ENCODE measurements at regions not wholly inside any gene's neighbourhood (a gene's known extent, or its start where the extent isn't known, plus 50 kb on each side); places are given as distances from the start of the nearest gene placed in this dataset.

DNA sequence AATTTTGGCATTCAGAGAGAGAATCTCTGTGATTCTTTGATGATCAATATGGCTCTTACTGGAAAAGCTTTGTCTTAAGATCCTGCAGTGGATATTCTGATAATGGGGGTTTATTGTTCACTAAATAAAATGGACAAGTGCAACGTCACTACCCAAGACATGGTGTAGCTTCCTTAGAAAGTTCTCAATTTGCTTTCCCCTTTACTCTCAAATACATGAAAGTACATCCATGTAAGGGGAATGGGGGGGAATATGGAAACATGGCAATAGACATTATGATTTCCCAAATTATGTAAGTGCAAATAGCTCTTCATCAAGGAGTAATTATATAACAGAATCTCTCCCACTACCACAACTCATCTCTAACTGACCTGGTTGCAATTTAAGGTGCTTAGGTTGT lies 126.3 kb upstream of the DPYD start:
- TF ChIP-seq, protein P1, sequence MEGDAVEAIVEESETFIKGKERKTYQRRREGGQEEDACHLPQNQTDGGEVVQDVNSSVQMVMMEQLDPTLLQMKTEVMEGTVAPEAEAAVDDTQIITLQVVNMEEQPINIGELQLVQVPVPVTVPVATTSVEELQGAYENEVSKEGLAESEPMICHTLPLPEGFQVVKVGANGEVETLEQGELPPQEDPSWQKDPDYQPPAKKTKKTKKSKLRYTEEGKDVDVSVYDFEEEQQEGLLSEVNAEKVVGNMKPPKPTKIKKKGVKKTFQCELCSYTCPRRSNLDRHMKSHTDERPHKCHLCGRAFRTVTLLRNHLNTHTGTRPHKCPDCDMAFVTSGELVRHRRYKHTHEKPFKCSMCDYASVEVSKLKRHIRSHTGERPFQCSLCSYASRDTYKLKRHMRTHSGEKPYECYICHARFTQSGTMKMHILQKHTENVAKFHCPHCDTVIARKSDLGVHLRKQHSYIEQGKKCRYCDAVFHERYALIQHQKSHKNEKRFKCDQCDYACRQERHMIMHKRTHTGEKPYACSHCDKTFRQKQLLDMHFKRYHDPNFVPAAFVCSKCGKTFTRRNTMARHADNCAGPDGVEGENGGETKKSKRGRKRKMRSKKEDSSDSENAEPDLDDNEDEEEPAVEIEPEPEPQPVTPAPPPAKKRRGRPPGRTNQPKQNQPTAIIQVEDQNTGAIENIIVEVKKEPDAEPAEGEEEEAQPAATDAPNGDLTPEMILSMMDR (IDR thresholded peaks at IDR 0.05) = no peak
- no peak for TF ChIP-seq POLR2AphosphoS5 (IDR thresholded peaks at IDR 0.05)
- no peak for TF ChIP-seq EP300 (IDR thresholded peaks at IDR 0.05)
